DOHH2 (cell line): ENCODE measurements at regions not wholly inside any gene's neighbourhood (a gene's known extent, or its start where the extent isn't known, plus 50 kb on each side); places are given as distances from the start of the nearest gene placed in this dataset.

Experiments used
- CTCF ChIP-seq: fragments of 200-600 bp; sonication (generic); IDR thresholded peaks from one replicate; pipeline ENCODE4 v1.5.1; 2014; ENCODE audit warnings: antibody characterized with exemption, mild to moderate bottlenecking, low read depth, low read length; ENCODE audit not compliant: poor library complexity, severe bottlenecking
- EZH2phosphoT487 ChIP-seq: fragments of 200-600 bp; sonication (generic); IDR thresholded peaks from 2 replicates; pipeline ENCODE4 v1.6.1; 2017; ENCODE audit warnings: borderline replicate concordance, mild to moderate bottlenecking, antibody characterized with exemption, low read length, moderate library complexity, mixed read lengths

GRCh38 chr11:92728628-92729027, 240.8 kb upstream of the MTNR1B start:
- TF ChIP-seq CTCF (no peak), EZH2phosphoT487 (no peak)
